ENCODE measurements at regions not wholly inside any gene's neighbourhood (a gene's known extent, or its start where the extent isn't known, plus 50 kb on each side); places are given as distances from the start of the nearest gene placed in this dataset.

DNA sequence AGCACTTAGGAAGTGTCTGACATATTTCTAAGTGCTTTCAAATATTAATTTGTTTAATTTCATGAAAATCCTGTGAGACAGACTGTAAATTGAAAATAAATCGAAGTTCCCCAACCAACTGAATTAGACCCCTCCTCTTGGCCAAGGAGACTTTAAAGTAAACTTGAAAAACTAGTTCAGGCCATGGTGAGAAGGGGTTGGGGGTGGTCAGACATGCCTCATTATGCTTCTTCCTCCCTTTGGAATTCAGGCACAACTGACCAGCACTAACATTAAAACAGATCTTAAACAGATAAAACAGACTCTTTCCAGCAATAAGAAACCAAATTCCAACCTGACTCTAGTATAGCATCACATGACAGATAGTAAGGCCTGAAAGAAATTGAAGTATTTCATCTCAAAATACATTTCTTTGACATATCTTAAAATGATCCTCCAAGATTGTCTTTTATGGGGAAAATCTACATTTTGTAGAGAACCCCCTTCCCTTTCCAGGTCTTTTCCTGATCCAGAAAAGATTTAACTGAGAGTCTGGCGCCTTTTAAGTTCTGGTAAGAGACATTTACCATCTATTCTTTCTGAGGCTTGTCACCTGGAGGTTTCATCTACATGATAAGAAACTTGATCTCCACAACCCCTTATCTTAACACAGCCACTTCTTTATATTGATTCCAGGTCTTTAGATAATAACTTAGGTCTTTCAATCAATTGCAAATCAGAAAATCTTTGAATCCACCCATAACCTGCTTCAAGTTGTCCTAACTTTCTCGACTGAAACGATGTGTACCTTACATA lies 336.5 kb downstream of the PCDH20 start:
- no peak for TF ChIP-seq POLR2A (IDR thresholded peaks at IDR 0.05)
- TF ChIP-seq, protein P1, sequence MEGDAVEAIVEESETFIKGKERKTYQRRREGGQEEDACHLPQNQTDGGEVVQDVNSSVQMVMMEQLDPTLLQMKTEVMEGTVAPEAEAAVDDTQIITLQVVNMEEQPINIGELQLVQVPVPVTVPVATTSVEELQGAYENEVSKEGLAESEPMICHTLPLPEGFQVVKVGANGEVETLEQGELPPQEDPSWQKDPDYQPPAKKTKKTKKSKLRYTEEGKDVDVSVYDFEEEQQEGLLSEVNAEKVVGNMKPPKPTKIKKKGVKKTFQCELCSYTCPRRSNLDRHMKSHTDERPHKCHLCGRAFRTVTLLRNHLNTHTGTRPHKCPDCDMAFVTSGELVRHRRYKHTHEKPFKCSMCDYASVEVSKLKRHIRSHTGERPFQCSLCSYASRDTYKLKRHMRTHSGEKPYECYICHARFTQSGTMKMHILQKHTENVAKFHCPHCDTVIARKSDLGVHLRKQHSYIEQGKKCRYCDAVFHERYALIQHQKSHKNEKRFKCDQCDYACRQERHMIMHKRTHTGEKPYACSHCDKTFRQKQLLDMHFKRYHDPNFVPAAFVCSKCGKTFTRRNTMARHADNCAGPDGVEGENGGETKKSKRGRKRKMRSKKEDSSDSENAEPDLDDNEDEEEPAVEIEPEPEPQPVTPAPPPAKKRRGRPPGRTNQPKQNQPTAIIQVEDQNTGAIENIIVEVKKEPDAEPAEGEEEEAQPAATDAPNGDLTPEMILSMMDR (IDR thresholded peaks at IDR 0.05), result no peak

All from body of pancreas (tissue), 4 donors.